ENCODE measurements at regions not wholly inside any gene's neighbourhood (a gene's known extent, or its start where the extent isn't known, plus 50 kb on each side); places are given as distances from the start of the nearest gene placed in this dataset.

DNA sequence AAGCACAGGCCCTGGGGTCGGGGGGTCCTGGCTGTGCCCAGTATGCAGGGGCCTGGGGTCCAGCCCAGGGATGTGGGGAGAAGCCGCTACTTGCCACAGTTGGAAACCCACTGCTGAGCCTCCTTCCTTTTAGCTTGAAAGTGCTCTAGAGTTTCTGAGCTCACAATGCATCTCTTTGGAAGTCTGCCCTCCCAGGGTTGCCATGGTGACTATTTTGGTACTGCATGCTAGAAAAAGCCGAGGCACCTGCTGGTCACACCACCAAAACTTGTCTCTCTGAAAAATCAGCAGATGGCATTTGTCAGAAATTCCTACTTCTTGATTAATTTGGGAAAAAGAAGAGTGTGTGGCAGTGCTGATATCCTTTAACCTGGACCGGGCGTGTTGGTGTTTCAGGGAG is 151.8 kb downstream of the SEC61B start:
- TF ChIP-seq GATA2 (IDR thresholded peaks at IDR 0.05; ENCODE audit: low read depth, low read length): no peak
- no peak for TF ChIP-seq GATA3 (IDR thresholded peaks at IDR 0.05; ENCODE audit: low read depth, low read length)
